ENCODE measurements at regions not wholly inside any gene's neighbourhood (a gene's known extent, or its start where the extent isn't known, plus 50 kb on each side); places are given as distances from the start of the nearest gene placed in this dataset.

DNA sequence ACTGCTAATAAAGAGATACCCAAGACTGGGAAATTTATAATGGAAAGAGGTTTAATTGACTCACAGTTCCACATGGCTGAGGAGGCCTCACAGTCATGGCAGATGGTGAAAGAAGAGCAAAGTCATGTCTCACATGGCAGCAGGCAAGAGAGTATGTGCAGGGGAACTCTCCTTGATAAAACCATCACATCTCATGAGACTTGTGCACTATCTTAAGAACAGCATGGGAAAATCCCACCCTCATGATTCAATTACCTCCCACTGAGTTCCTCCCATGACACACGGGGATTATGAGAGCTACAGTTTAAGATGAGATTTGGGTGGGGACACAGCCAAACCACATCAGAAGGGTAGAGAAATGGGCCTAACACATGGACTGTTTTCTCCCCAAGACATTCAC, 156.3 kb downstream of the CCDC71L start:
- no peak for TF ChIP-seq CTCF (IDR thresholded peaks at IDR 0.05)
- TF ChIP-seq POLR2A (IDR thresholded peaks at IDR 0.05) = no peak
- TF ChIP-seq POLR2AphosphoS5 (IDR thresholded peaks at IDR 0.05; ENCODE audit: insufficient read depth in 1 of 2, low read depth in 1 of 2) = no peak
